ENCODE measurements at regions not wholly inside any gene's neighbourhood (a gene's known extent, or its start where the extent isn't known, plus 50 kb on each side); places are given as distances from the start of the nearest gene placed in this dataset.

GRCh38 chr3:137852391-137852830 is 88.3 kb downstream of the SOX14 start:
- Mint-ChIP-seq H3K27ac (no peak overlapping the region), H3K36me3 (ENCODE audit: insufficient read depth in 1 of 3, low read depth in 3 of 3) (no peaks in the 10 kb centered on the region), H3K9me3 (no peaks in the 10 kb centered on the region), H3K27me3 (ENCODE audit: low read depth) (peaks cover 19% of the 10 kb centered on the region), H3K4me3 (no peak overlapping the region), H3K4me1 (peaks cover 46 to 48% of the 10 kb centered on the region in 2 experiments)
- no CpG with 5 or more reads among the region's 13 CpGs for WGBS (ENCODE audit: extremely low coverage, insufficient read length, low lambda C conversion rate)
- Histone ChIP-seq H3K79me1 (ENCODE audit: insufficient read depth, low read depth, low read length, poor library complexity, severe bottlenecking) (no peaks in the 10 kb centered on the region), H3K18ac (ENCODE audit: insufficient read length, low read depth, low read length) (no peak overlapping the region), H3K9ac (ENCODE audit: extremely low read depth, insufficient read length, low read length) (no peak overlapping the region), H3K27me3 (ENCODE audit: insufficient read depth, low read length) (no peaks in the 10 kb centered on the region), H3K4me1 (ENCODE audit: insufficient read depth, low read length) (peaks cover 10% of the 10 kb centered on the region; the same call in 1 of the 2 replicates), H3K79me2 (ENCODE audit: insufficient read depth, low read length) (no peaks in the 10 kb centered on the region), H3K9me3 (ENCODE audit: control insufficient read depth, low read depth, low read length) (no peaks in the 10 kb centered on the region), H4K8ac (replicated peaks; ENCODE audit: insufficient read length, low read depth, low read length) (no peak overlapping the region), H3K4ac (ENCODE audit: low read depth, low read length) (no peak overlapping the region), H3K23ac (ENCODE audit: insufficient read length, low read depth, low read length) (no peak overlapping the region), H2BK12ac (ENCODE audit: insufficient read length, low read depth, low read length) (no peak overlapping the region), H3K4me2 (ENCODE audit: insufficient read depth, insufficient read length, low read length) (no peak overlapping the region), H4K20me1 (ENCODE audit: control insufficient read depth, insufficient read depth, insufficient read length) (no peaks in the 10 kb centered on the region), H4K91ac (ENCODE audit: insufficient read length, low read depth, low read length) (no peak overlapping the region), H3K56ac (ENCODE audit: insufficient read length, low read depth, low read length) (no peak overlapping the region), H3T11ph (ENCODE audit: low read length) (no peak overlapping the region), H2AK5ac (ENCODE audit: insufficient read length, low read length) (no peak overlapping the region), H2BK20ac (ENCODE audit: low read depth, low read length, poor library complexity, severe bottlenecking) (no peak overlapping the region), H3K23me2 (ENCODE audit: insufficient read length, low read depth, low read length, poor library complexity, severe bottlenecking) (no peaks in the 10 kb centered on the region), H4K5ac (ENCODE audit: insufficient read length, low read depth, low read length) (no peak overlapping the region), H3K27ac (ENCODE audit: insufficient read length, low read depth, low read length) (no peak overlapping the region), H2AFZ (ENCODE audit: low read length) (no peak overlapping the region), H2BK5ac (ENCODE audit: insufficient read length, low read length) (no peak overlapping the region), H2BK15ac (ENCODE audit: low read depth, low read length) (no peak overlapping the region), H3K14ac (ENCODE audit: insufficient read depth, low read length) (no peak overlapping the region), H2BK120ac (ENCODE audit: low read depth, low read length, poor library complexity, severe bottlenecking) (no peak overlapping the region)
- TF ChIP-seq CTCF (conservative IDR thresholded peaks at IDR 0.05), result no peak
- no peak for DNase-seq

Data from H9 (cell line).